Thyroid gland (tissue), 4 donors: ENCODE measurements at regions not wholly inside any gene's neighbourhood (a gene's known extent, or its start where the extent isn't known, plus 50 kb on each side); places are given as distances from the start of the nearest gene placed in this dataset.
A peak's percentile ranks its signal among the peaks of the same experiment; 100 is the strongest.
"Not testable (repeated sequence)": the region's sequence is repeated elsewhere in the genome, so short reads cannot be mapped to it uniquely, and the experiment has no call there.

Experiments
- DNase-seq, 2 donors: peaks; one replicate each; pipeline ENCODE4 v3.0.0-alpha.2; 2019
- H3K27ac ChIP-seq, 3 donors: fragments of 200-600 bp; sonication (generic); 1 replicate in 2 of 3; 2 replicates in 1 of 3; pipeline ENCODE4 v1.5.1; 2016 to 2019; ENCODE audit warnings: mild to moderate bottlenecking in 1 of 3, moderate library complexity in 1 of 3
- H3K27me3 ChIP-seq: fragments of 200-600 bp; sonication (generic); one replicate; pipeline ENCODE4 v1.5.1; 2019
- H3K36me3 ChIP-seq, 2 donors: fragments of 200-600 bp; sonication (generic); one replicate each; pipeline ENCODE4 v1.5.1; 2016 to 2019
- H3K4me1 ChIP-seq, 2 donors: fragments of 200-600 bp; sonication (generic); one replicate each; pipeline ENCODE4 v1.5.1; 2017 to 2019
- H3K4me3 ChIP-seq, 3 donors: fragments of 200-600 bp; sonication (generic); replicated peaks in 1 of 3; 1 replicate in 2 of 3; 2 replicates in 1 of 3; pipeline ENCODE4 v1.5.1; 2016; ENCODE audit warnings: mild to moderate bottlenecking in 1 of 3
- H3K9me3 ChIP-seq: fragments of 200-600 bp; sonication (generic); one replicate; pipeline ENCODE4 v1.5.1; 2017
- CTCF ChIP-seq, 6 experiments: fragments of 200-600 bp in 3 of 6; fragments of 450-650 bp in 3 of 6; sonication (generic) in 3 of 6; IDR thresholded peaks; one replicate each; pipeline ENCODE4 v1.5.1; 2016 to 2019; ENCODE audit warnings: antibody characterized with exemption in 6 of 6, mild to moderate bottlenecking in 2 of 6, inconsistent platforms in 1 of 6, moderate library complexity in 1 of 6
- POLR2A ChIP-seq, 2 donors: fragments of 450-650 bp; IDR thresholded peaks; one replicate each; pipeline ENCODE4 v1.6.1; 2017; ENCODE audit warnings: antibody characterized with exemption in 2 of 2, mild to moderate bottlenecking in 2 of 2, moderate library complexity in 1 of 2
- WGBS, 2 donors: methylation state at CpG; one replicate each; pipeline ENCODE4 v1.1.5; 2017; 5-methylcytosine and 5-hydroxymethylcytosine counted together
- intact Hi-C: fragments of 100-400 bp; cut with DNase I; formaldehyde crosslinking; loops from one replicate; pipeline ENCODE4 v1.15.1; 2023

GRCh38 chr4:18608908-18609533 is 587.5 kb upstream of the LCORL start:
- no peak overlapping the region for H3K4me3 ChIP-seq
- WGBS, 2 donors: 83 to 91% methylated on average over 4 of the region's 4 CpGs
- no peak overlapping the region for H3K27ac ChIP-seq
- no peaks in the 10 kb centered on the region for H3K4me1 ChIP-seq
- H3K36me3 ChIP-seq: no peaks in the 10 kb centered on the region
- H3K9me3 ChIP-seq: no peaks in the 10 kb centered on the region
- DNase-seq: no peak
- no peak for TF ChIP-seq CTCF (IDR thresholded peaks at IDR 0.05)
- no peaks in the 10 kb centered on the region for H3K27me3 ChIP-seq
- intact Hi-C loops: no loop called here

DNA sequence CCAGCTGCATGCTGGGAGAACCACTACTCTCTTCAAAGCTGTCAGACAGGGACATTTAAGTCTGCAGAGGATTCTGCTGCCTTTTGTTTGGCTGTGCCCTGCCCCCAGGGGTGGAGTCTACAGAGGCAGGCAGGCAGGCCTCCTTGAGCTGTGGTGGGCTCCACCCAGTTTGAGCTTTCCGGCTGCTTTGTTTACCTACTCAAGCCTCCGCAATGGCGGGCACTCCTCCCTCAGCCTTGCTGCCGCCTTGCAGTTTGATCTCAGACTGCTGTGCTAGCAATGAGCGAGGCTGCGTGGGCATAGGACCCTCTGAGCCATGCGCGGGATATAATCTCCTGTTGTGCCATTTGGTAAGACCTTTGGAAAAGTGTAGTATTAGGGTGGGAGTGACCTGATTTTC is 581.1 kb upstream of the LCORL start:
- H3K36me3 ChIP-seq, intact Hi-C loops: not testable (repeated sequence)
- WGBS, 2 donors: 94 to 95% methylated on average over 6 to 8 of the region's 8 CpGs

GRCh38 chr4:18593297-18594002 is 571.9 kb upstream of the LCORL start:
- intact Hi-C loops: loop anchor here (5.0 to 10.0 kb wide), 2 partner anchors 779 to 1046 kb away; partner anchors contain the start of genes DCAF16 and NCAPG
- DNase-seq: peak; percentile 33 to 46
- no peak for TF ChIP-seq POLR2A (IDR thresholded peaks at IDR 0.05)
- TF ChIP-seq CTCF (IDR thresholded peaks at IDR 0.05): peak in 5 of 6 experiments; percentile 57 to 87 (median 71)

More for the DNA sequence above, 581.1 kb upstream of the LCORL start:
- not testable (repeated sequence) for H3K27me3 ChIP-seq, H3K9me3 ChIP-seq, H3K4me1 ChIP-seq, H3K4me3 ChIP-seq, DNase-seq, H3K27ac ChIP-seq

DNA sequence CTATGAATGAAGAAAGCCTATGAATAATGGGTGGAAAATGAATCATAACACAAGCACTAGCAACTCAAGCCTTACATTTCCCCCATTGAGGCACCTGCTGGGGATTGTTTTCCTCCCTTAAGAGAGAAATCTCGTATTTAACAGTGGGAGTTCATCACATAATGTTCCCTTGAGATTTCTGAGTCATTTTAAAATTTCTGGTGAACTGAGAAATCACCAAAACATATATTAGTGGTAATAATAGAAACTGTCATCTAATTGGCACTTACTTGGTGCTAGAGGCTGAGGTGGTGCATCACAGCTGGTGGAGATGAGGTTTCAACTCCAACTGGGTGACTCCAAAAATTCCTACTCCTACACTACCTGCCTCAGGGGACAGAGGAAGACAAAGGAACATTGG is 561.3 kb upstream of the LCORL start:
- WGBS, 2 donors: 59 to 60% methylated on average over 1 of the region's 1 CpG
- TF ChIP-seq POLR2A (IDR thresholded peaks at IDR 0.05) (no peak), CTCF (IDR thresholded peaks at IDR 0.05) (no peak)
- no peaks in the 10 kb centered on the region for H3K9me3 ChIP-seq
- no peak overlapping the region for H3K4me3 ChIP-seq
- intact Hi-C loops: no loop called here
- no peaks in the 10 kb centered on the region for H3K4me1 ChIP-seq
- H3K27me3 ChIP-seq: no peaks in the 10 kb centered on the region
- no peak for DNase-seq
- H3K36me3 ChIP-seq: no peaks in the 10 kb centered on the region
- no peak overlapping the region for H3K27ac ChIP-seq

More at GRCh38 chr4:18593297-18594002, 571.9 kb upstream of the LCORL start:
- 5 to 9% methylated on average over 12 of the region's 12 CpGs for WGBS, 2 donors
- Histone ChIP-seq H3K27me3 (no peaks in the 10 kb centered on the region), H3K36me3 (no peaks in the 10 kb centered on the region), H3K9me3 (no peaks in the 10 kb centered on the region), H3K27ac (no peak overlapping the region), H3K4me3 (no peak overlapping the region), H3K4me1 (no peaks in the 10 kb centered on the region)

- Histone ChIP-seq H3K4me1 (no peaks in the 10 kb centered on the region), H3K4me3 (no peak overlapping the region), H3K27ac (no peak overlapping the region), H3K36me3 (no peaks in the 10 kb centered on the region), H3K27me3 (no peaks in the 10 kb centered on the region), H3K9me3 (no peaks in the 10 kb centered on the region)
- intact Hi-C loops: no loop called here
- 76 to 79% methylated on average over 4 of the region's 4 CpGs for WGBS, 2 donors
- TF ChIP-seq CTCF (IDR thresholded peaks at IDR 0.05) (no peak), POLR2A (IDR thresholded peaks at IDR 0.05) (no peak)
- no peak for DNase-seq
These were observed 556.8 kb upstream of the LCORL start for GRCh38 chr4:18578307-18578706.
